ENCODE measurements at regions not wholly inside any gene's neighbourhood (a gene's known extent, or its start where the extent isn't known, plus 50 kb on each side); places are given as distances from the start of the nearest gene placed in this dataset.
"Not testable (repeated sequence)": the region's sequence is repeated elsewhere in the genome, so short reads cannot be mapped to it uniquely, and the experiment has no call there.

DNA sequence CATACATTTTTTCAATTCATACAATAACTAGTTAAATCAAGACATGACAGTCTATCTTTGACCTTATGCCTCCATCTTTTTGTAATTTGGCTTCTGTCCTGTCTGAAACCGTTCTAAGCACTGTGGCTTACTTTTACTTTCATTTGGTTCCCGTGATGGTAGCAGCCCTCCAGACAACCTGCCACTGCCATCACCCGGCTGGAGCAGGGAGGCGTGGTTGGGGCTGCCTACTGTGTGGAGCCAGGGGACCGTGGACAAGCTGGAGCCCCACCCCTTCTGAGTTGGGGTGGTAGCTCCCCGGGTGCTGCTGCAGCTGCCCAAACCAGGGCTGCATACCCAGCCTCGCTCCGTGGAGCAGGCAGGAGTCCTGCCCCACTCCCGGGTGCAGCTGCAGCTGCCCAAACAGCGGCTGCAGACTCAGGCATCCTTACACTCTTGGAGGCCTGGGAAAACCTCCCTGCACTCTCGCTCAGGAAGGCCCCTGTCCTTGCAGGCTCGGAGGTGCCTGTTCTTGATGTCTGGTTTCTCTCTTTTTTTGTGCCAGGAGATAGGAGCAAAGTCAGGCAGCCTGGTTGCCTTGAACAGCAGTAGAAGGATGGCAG, 312.4 kb downstream of the ANKRD30B start:
- not testable (repeated sequence) for H3K4me3 ChIP-seq, H3K4me1 ChIP-seq, H3K36me3 ChIP-seq, H3K27ac ChIP-seq, H3K9me3 ChIP-seq, DNase-seq, H3K27me3 ChIP-seq

- not testable (repeated sequence) for H3K27me3 ChIP-seq, H3K9me3 ChIP-seq, H3K36me3 ChIP-seq, H3K27ac ChIP-seq, H3K4me1 ChIP-seq, H3K4me3 ChIP-seq
- peak in 1 of 3 donors; percentile 15 for DNase-seq
These were observed 313.4 kb downstream of the ANKRD30B start for GRCh38 chr18:15061289-15061896.

DNA sequence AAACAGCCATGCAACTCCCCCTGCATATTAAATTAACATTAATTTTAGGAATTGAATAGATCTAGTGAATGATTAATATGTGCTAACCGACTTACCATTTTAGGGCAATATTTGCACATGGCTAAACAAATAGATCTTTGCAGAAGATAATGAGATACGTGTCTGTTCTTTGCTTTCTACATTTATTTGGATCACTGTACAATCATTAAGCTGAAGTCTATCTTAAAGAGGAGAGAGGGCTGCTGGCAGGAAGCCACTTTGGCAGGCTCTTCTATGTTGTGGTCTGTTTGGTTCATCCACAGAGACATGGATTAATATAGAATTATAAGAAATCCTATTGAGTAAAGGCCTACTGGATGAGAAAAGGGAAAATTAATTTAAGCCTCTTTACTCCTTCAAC, 318.5 kb downstream of the ANKRD30B start:
- not testable (repeated sequence) for H3K4me3 ChIP-seq, H3K27ac ChIP-seq, H3K27me3 ChIP-seq, H3K9me3 ChIP-seq, H3K36me3 ChIP-seq, H3K4me1 ChIP-seq, DNase-seq

DNA sequence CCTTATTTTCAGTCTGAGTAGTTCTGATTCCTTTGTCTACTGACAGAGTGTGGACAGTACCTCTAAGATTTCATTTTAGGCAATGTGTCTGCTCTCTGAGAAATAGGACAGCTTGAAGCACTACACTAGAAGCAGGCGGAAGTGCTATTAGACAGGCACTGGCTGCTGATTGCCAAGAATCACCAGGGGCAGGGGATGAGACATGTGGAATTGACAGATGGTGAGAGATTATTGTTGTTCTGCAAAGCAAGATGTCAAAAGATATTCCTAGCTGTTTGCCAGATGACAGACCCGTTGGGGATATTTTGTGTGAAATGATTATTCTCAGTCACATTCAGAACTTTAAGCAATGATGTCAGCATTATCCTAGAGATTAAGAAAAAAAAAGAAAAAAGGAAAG, 323.3 kb downstream of the ANKRD30B start:
- not testable (repeated sequence) for H3K4me3 ChIP-seq, H3K36me3 ChIP-seq, H3K4me1 ChIP-seq, H3K9me3 ChIP-seq, H3K27ac ChIP-seq, DNase-seq, H3K27me3 ChIP-seq

Measured in Peyer's patch (tissue), 4 donors.